NCI-H1105 (cell line): ENCODE measurements at regions not wholly inside any gene's neighbourhood (a gene's known extent, or its start where the extent isn't known, plus 50 kb on each side); places are given as distances from the start of the nearest gene placed in this dataset.

Experiments
- DNase-seq: peaks from one replicate; lab custom pipeline; 2025; lab: John Stamatoyannopoulos, UW

DNA sequence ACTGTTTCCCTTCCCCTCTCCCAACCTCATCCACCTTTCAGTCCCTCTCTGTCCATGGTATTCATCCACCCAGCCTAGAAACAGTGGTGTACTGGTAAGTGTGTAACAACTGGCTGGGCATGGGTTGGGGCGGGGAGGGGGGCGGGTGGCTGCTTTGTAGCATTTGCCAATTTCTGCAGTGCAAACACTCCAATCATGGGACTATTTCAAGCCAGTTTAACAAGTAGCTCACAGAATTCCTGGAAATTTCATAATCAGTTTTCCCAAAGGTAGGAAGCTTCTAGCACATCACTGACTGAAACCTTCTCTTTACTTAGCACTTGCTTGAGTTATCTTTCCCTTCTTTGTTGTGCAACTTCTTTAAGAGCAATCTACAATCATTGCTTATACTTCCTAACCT lies 100.8 kb upstream of the WASF3 start:
- no peak for DNase-seq

DNA sequence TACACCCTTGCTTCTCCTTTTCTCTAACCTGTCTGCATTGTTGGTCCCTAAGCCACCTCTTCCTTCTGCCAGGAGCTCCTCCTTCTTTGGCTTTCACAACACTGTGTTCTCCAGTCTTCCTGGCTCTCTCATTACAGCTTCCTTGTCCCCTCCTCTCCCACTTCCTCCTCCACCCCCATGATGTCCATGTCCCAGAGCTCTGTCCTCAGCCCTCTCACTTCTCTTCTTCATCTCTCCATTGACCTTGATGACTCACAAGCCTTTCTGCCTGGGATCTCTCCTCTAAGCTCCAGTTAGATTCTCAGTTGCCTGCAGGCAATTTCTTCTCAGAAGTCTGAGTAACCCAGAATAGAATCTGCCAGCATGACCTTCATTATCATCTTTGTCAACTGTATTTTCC lies 100.3 kb upstream of the WASF3 start:
- DNase-seq, result no peak

DNA sequence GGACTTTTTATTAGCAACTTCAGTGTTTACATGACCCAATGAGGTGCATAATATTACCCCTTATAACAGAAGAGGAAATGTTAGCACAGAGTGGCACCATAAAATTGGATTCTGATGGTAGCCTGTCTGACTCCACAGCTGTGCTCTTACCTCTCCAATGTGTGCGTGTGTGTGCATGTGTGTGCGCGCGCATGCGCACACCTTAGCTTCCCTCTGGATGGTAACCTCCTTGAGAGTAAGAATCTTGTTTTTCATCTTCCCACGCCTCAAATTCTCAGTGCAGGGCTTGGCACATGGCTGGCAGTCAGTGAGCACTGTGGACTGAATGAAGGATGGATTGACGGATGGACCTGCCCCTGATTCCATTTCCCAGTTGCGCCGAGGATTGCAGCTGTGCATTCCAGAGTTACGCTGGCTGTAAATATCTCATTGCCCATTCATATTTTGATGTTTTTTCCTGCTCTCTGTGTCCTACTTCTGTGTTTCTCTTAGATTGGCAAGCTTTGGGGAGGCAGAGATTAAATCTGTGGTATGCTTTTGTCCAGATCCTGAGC lies 99.2 kb upstream of the WASF3 start:
- DNase-seq, result no peak

DNA sequence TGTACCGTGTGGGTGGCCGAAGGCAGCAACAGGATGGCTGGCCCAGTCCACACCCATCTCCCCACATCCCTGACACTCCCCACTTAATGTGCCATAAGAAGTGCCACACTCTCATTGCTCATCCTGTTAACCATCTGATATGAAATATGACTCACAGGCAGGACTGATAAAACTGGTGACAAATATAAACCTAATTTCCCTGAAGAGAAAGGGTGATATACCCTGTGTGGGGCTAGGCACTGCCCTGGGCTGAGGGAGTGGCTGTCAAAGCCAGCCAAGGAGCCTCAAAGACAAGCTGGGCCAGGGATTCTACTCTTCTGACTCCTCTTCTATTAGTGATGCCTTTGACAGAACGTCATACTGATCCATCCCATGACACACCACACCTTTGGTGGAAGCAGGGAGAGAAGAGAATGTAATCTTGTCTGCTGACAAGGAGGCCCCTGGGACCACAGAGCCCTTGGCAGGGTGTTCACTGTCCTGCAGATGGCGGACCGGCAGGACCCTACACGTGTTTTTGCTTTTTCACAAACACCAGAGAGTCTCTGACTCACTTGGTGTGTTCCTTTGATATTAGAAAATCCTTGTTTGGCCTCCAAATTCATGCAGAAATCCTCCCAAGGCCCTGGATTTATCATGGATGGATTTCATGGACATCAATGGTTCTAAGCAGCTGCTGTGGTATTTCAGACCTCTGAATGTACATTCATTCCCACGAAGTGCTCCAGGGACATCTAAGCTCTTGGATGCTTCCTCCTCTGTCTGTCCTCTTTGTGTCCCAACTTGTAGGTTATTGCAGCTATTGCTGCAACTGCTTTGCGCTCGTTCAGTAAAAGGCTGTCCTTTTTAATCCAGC lies 98.0 kb upstream of the WASF3 start:
- DNase-seq, result no peak

DNA sequence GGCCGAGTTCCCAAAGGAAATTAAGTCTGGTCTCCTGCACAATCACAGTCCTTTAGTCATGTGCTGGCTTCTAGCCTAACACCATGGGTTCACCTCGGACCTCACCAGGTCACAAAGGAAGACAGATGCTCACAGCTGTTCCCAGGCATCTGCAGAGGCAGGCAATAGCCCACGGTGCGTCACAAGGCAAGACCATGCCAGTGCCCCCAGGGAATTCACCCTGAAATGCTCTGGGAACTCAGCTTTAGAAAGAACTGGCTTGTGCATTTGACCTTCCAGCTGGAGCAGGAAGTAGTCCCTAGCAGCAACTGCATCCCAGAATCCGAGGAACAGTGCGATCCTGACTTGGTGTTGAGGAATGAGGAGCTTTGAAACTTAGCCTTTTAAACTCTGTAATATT lies 96.8 kb upstream of the WASF3 start:
- DNase-seq, result no peak

DNA sequence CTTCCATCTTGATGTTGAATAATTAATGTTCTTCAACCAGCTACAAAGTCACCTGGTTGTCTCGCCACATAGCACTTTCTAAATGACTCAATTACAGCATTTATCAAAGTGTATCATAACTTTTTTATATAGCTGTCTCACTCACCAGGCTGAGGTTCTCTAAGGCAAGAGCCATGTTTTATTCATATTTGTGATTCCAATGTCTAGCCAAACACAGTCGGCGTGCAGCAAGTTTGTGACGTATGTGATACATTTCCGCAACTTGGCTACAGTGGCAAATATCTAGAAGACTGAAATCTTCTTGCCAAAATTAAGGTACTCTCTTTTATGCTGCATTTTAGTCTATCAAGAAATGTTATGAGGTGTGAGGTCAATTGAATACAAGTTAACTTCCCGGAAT lies 94.2 kb upstream of the WASF3 start:
- no peak for DNase-seq

DNA sequence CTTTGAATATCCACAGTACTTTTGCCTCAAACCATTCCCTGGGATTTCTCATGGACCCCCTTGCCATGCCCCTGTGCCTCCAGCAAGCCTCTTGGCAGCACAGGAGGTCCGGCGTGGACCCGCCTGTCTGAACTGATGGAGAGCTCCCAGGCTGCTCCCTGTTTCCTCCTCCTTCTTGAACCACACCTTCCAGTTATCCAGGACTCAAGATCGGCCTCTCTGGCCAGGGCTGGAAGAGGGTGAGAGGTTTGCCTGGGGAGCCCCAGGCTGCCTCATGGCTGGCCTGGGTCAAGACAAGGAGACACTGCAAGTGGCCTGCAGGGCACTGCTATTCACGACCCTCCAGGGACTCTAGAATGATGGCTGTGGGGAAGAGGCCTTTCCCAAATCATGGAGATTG lies 93.6 kb upstream of the WASF3 start:
- no peak for DNase-seq

DNA sequence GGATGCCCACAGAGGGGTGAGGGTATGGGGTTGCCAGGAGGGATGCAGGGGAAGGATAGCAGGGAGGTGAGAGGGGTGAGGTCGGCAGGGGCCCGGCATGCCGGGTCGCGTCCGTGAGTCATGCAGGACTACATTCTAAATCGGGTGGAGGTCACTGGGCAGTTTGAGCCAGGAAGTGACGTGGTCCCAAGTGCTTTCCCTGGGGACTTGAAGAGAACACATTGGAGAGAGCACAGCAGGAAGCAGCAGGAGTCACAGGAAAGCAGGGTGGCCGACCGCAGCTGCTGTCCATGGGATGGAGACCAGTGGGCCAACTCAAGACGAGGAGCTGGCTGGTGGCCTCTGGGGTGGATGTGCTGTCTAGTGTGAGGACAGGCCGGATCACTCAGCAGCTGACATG lies 92.0 kb upstream of the WASF3 start:
- DNase-seq, result no peak

DNA sequence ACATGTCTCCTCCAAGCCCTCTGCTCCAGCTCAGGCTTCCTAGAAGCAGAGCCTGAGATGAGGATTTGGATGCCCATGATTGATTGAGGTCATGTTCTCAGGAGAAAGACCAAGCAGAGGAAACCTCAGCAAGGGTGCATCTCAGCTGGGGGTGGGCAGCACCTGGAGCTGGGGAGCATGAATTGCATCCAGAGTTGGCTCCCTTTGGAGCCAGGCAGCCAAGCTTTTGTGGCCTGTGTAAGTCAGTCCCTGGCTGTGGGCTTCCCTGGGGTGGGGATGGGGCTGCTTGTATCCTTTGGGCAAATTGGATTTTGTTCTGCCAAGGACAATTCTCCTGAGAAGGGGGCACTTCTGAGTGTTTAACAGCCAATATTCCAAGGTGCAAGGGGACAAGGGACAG lies 91.5 kb upstream of the WASF3 start:
- no peak for DNase-seq

DNA sequence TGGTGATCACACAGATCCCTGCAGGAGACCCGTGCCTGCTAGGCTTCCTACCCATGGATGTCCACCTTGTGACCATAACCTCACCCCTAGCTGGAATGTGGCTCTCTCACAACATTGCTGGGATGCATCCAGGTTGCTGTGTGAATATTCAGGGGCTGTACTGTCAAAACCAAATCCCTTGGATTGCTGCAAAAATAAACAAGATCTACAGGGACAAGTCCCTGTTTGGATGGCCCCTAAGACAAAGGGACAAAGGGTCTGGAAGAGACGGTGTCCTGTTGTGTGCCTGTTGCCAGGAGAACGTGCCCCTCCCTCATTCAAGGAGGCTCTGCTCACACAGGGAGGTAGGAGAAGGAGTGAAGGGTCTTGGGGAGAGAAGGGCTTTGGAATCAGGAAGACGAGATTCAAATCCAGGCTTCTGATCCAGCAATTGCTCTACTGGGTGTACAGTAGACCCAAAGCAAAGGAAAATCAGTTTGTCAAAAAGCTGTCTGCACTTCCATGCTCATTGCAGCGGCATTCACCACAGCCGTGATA lies 89.2 kb upstream of the WASF3 start:
- no peak for DNase-seq

DNA sequence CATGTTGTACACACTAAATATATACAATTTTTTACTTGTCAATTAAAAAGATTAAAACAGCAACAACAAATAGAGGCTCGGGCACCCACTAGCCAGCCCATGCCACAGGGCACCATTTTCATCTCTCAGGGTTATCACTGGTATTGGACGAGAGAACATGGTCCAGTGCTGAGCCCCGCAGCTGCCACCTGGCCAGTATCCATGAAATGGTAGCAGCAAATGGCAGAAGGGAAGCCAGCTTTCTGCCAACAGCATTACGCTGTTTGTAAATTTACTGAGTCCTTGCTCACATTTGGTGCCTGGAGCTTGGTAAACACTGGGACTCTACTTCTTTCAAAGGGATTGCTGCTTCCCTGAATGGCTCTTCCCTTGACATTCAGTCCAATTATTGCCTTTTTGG lies 87.9 kb upstream of the WASF3 start:
- no peak for DNase-seq

DNA sequence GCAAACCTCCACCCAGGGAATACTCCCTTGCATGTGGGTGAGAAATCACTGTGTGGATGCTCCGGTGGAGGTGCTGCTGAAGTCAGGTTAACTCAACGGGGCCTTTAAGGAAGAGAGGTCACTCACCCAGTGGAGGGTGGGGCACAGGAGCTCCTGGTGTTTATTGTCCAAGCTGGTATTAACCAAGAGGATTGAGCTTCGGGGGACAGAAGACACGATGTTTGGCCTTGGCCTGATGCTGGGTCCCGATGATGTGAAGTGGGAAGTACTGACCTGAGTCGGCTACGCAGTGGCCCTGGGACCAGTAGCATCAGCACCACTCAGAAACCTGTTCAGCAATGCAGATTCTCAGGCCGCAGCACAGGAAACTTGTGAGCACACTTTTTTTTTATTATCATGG lies 85.7 kb upstream of the WASF3 start:
- DNase-seq, result no peak

DNA sequence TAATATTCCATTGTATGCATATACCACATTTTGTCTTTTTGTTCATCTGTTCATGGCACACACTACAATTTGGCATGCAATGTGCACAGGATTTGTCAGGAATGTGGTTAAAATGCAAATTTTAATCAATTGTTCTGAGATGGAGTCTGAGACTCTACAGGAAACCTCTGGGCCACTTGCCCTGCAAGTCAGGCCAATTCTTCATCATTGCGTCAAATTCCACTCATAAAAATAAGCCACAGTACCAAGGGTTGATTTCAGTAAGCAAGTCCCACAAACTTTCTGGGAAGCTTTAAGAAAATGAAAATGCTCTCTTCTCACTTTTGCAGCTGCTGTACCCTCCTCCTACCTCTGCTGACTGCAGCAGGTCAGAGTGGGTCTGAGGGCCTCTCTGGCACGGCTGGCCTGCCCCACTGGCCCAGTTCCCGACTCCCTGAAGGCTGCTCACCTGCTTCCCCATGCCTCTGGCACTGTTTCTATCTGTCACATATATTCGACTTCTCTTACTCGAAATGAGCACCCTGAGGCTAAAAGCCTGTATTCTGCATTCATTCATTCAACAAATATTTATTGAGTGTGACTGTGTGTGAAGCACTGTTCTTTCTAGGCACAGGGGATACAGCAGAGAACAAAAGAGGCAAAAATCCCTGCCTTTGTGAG lies 83.8 kb upstream of the WASF3 start:
- DNase-seq, result no peak

DNA sequence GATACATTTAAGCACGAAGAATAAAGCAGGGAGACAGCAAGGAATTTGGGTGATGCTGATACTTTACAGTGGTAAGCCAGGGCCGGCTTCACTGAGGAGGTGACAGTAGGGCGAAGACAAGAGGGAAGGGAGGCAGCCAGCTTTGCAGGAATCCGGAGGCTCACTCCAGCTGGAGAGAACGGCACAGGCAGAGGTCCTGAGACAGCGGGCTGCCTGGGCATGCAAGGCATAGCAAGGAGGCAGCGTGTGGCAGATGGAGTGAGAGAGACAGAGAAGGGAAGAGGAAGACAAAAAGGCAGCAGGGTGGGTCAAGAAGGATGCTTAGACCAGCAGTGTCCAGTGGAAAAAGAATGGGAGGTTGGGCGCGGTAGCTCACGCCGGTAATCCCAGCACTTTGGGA lies 83.2 kb upstream of the WASF3 start:
- no peak for DNase-seq

DNA sequence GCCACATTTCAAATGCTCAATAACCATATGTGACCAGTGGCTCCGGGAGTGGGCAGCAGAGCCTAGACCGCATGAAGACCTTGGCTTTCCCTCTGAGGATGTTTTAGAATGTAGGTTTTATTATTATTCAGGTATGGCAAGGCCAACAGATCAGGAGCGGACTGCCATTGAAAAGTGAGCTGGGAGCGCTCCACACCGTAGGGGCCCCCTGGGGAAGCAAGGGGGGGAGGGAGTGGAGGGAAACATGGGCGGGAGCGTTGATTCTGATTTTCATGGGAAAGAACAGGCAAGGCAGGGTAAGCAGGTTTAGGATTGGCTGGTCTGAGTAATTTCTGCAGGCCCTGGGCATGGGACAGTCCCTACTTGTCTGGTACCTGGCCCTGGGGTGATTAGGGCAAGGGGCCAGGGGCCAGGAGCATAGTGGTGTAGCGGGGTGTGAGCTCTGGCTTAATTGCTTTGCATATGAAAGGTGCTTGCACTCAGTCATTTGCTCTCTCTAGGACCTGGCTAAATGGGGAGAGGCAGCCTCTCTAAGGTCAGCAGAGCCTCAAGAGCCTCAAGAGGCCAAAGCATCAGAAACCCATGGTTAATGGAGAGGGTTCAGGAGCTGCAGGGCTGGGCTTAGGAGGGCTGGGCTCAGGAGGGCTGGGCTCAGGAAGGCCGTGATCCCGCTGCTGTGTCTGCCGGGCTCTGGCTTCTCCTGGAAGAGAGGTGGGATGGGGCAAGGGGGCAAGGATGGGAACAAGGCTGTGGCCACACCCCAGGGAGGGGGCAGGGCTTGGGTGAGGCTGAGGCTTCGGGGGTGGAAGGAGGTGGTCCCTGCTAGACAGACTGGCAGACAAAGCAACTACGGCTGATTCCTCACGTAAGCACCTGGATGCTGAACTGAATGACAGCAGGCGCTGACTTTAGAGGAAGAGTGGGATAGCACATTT lies 82.0 kb upstream of the WASF3 start:
- no peak for DNase-seq

DNA sequence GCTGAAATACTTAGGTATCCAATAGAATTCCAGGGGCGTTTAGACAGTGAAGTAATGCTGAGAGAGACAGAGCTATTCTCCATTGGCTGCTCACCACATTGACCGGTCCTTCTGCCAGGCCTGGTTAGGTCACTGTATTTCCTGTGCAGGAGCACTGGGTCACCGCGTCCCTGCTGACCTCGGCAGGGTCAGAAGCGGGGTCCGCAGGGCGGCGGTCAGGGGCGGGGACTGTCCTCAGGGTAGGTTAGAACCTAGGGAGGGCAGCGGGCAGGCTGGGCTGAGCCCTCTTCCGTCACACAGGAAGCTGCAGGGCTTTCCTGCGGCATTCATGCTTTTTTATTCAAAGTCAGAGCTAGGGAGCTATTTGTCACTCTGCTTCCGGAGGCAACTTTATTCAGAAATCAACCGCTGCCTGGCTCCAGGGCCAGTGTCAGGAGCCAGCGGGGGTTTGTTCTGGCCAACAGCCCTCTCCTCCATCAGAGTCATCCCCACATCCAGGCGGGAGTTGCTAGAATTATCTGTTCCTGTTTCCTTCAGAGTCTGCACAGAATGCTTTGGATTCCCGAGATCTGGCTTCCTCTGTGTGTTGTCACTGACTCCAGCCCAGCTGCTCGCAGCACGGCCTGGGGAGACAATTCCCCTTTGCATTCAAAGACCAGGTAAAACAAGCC lies 81.2 kb upstream of the WASF3 start:
- DNase-seq, result no peak

DNA sequence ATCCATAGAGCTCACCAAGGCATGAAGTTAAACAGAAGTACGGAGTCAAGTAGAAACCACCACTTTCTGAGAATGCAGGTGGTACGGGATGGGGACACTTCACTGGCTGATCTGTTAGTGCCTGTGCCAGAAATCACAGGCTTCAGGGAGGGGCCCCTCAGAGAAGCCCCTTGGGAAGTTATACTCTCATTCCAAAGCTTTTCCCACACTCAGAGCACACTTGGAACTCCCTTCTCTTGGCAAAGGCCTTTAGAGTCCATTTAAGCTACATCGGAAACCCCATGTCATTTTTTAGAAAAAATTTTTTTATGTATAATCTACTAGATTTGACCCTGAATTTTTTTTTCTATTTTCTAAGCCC lies 80.7 kb upstream of the WASF3 start:
- DNase-seq, result no peak

DNA sequence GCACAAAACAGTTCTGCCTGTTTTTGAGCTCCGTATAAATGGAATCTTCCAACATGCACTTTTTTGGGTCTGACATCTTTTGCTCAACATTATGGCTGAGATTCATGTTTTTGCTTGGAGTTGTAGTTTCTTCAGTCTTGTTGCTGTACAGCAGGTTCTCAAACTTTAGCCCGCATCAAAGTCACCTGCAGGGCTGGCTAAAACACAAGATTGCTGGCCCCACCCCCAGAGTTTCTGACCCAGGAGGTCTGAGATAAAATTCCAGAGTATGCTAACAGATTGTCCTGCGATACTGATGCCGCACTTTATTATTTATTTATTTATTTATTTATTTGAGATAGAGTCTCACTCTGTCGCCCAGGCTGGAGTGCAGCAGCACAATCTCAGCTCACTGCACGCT lies 79.8 kb upstream of the WASF3 start:
- no peak for DNase-seq

DNA sequence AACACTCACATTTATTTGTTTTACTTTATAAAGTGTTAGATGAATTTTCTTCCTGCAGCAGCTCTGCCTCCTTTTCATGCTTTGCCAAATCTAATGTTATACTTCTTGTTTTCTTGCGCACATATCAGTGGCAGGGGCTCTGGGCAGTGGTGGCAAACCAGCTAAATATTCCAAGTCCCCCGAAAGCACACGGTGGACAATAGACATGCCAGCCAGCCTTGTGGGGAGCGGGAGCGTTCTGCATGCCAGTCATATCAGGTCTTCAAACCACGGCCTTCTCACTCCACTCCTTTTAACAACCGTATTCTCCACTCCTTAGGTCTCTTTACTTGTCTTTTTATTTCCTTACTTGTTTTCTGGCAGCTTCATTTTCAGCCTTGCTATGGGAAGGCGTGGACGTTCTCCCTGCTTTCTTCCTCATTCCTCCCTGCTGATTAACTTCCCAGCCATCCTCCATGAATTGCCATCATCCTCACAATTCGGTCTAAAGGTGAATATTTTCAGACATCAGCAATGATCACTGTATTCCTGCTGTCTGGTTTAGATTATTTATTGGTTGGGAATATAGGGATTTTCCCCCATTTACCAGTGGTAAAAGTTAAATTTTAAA lies 77.1 kb upstream of the WASF3 start:
- no peak for DNase-seq

DNA sequence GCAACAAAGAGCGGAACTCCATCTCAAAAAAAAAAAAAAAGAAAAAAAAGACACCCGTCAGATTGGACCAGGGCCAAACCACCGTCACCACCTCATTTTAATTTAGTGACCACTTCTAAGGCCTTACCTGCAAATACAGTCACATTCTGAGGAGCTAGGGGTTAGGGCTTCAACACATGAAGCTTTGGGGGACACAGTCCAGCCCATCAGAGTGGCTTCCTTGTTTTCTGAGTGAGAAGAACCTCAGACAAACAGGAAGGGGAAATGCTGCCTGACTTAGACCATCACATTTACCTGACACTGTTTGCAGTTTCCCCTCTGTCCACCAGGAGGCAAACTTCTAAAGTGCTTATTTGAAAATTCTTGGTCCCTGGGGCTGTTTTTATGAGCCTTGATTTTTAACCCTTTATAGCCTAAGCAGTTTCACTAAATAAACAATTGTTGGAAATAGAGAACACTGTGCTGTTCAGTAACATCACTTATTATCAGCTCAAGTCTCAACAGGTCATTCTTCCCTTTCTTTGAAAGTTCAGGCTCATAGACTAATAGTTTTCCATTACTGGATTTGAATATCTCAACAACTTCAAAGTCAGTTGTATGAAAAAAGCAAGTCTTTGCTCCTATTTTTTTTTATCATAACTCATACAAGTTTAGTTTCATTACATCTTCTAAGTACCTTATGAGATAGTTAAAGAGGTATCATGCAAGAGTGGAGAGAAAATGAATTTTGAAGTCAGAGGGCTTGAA lies 74.9 kb upstream of the WASF3 start:
- DNase-seq, result peak; percentile 9

DNA sequence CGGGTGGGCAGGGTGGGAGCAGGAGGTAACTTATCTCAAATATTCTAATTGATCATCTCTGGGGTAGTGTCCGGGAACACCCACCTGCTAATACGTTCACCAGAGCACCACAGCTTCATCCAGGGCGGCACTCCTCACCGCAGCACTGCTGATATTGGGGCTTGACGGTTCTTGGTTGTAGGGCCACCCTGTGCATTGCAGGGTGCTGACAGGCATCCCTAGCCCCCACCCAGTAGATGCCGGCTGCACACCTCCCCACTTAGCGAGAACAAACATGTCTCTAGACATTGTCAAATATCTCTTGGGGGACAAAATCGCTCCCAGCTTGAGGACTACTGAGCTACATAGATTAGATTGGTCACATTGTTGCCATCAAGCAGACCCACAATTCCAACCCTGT lies 73.9 kb upstream of the WASF3 start:
- no peak for DNase-seq
